ENCODE measurements at regions not wholly inside any gene's neighbourhood (a gene's known extent, or its start where the extent isn't known, plus 50 kb on each side); places are given as distances from the start of the nearest gene placed in this dataset.

DNA sequence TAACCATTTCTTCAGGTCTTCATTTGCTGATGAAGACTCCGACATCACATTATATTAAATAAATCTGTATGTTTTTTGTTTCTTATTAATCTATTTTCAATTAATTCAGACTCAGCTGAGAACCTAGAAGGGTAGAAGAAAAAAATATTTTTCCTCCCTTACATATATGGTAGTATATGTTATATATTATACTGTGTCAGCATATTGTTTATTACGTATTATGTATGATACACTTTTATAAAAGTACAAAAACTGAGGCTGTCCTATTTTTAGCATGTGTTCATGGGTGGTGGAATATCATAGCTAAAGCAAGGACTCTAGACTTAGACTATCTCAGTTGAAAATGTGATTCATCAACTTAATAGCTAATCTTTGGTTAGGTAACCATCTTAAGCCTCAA lies 149.3 kb downstream of the CENPC start:
- TF ChIP-seq, protein P1, sequence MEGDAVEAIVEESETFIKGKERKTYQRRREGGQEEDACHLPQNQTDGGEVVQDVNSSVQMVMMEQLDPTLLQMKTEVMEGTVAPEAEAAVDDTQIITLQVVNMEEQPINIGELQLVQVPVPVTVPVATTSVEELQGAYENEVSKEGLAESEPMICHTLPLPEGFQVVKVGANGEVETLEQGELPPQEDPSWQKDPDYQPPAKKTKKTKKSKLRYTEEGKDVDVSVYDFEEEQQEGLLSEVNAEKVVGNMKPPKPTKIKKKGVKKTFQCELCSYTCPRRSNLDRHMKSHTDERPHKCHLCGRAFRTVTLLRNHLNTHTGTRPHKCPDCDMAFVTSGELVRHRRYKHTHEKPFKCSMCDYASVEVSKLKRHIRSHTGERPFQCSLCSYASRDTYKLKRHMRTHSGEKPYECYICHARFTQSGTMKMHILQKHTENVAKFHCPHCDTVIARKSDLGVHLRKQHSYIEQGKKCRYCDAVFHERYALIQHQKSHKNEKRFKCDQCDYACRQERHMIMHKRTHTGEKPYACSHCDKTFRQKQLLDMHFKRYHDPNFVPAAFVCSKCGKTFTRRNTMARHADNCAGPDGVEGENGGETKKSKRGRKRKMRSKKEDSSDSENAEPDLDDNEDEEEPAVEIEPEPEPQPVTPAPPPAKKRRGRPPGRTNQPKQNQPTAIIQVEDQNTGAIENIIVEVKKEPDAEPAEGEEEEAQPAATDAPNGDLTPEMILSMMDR (IDR thresholded peaks at IDR 0.05) = no peak
- TF ChIP-seq POLR2A (IDR thresholded peaks at IDR 0.05) (no peak), POLR2AphosphoS5 (IDR thresholded peaks at IDR 0.05) (no peak), EP300 (IDR thresholded peaks at IDR 0.05; ENCODE audit: low read depth) (no peak)
